ENCODE measurements at regions not wholly inside any gene's neighbourhood (a gene's known extent, or its start where the extent isn't known, plus 50 kb on each side); places are given as distances from the start of the nearest gene placed in this dataset.

DNA sequence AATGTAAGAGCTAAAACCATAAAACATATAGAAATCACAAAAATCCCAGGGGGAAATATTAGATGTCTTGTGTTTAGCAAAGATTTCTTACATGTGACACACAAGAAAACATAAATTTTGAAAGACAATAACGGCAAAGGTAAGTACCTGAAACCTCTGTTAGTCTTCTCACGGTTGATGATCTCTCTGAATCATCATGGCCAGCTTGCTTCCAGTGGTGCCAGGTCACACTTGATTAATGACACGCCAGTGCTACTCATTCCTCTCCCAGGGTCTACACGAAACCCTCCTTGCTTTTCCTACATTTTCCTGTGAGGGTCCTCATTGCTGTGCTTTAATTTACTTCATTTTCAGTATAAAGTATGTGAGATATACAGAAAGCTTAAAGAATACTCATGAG, 114.4 kb upstream of the PARP11 start:
- DNase-seq: no peak

DNA sequence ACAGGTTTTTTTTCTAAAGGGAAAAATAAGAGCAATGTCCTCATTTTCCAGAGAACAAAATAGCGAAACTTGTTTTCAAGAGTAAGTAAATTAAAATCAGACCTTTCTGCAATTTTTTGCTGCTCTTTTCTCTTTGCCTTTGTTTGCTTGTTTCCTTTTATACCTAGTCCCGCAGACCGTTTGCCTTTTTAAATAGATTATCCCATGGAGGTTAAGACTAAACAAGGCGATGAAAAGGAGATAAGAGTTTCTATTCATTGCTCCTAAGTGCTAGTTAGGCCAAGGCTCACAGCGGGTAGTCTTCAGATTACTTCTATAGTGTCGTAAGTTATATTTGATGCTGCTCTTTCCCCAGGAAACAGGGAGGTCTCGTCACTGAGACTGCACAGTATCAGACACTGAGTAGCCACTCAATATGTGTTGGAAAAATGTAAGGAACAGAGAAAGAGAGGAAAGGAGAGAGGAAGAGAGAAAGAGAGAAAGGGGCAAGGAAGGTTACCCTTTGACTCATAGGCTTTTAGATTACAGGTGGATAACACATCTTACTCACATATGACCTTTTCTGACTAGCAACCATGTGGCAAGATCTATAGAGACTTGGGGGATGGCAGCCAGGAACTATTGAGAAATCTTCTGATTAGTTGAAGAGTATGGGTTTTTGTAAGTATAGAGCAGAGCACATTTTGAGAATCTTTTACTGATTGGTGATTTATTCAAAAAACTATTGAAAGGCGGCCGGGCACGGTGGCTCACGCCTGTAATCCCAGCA, 107.5 kb upstream of the PARP11 start:
- no peak for DNase-seq

DNA sequence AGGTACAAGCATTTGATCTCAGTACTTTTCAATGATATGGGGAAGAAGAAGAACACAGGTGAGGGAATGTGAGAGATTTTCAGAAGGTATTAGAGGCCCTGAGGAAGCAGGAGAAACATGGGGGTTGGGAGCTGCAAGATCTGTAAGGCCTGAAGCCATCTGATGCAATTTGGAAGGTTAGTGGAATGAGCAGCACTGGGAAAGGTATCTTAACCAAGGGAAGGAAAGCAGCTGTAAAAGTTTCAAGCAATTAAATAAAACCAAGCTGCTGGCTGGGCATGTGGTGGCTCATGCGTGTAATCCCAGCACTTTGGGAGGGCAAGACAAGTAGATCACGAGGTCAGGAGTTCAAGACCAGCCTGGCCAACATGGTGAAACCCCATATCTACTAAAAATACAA, 104.4 kb upstream of the PARP11 start:
- no peak for DNase-seq

DNA sequence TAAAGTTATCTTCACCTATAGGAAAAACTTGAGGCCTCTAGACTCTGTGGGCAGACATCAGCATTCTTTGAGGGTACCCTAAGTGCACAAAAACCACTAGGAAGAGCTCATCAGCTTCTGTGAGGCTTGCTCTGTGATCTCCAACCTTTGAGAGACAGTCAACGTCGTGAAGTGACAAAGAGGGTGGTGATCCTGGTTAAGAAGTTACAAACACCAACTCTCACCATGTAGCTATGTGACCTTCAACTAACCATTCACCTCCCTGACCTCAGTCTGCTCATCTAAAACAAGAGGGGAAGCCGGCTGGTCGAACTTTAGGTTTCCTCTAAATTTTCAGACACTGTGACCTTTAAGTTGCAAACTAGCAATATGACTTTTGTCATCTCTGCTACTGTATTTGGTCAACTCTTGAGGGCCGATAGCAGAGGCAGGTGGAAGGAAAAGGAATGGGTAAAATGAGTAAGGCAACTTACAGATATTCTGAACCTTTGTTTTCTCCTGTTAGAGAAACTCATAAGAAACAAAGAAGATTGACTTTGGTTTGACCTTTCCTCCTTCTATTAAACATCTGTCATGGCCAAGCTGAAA, 103.2 kb upstream of the PARP11 start:
- DNase-seq: no peak

DNA sequence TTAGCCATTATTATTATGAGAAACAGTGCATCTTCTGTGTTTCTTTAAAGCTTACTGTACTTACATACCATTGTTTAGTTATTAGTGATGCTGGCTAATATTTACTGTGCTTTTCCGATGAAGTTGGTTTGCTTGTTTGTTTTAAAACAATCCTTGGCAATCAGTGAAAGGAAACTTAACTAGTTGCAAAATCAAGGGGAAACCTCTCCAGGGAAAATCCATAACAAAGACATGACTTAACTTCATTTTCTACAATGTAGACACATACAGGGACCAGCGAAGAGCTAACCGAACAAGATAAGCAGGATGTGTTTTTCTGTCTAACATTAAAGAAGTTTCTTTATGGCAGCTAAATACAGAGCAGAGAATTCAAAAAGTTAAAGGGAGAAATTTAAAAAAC, 102.5 kb upstream of the PARP11 start:
- DNase-seq: no peak

DNA sequence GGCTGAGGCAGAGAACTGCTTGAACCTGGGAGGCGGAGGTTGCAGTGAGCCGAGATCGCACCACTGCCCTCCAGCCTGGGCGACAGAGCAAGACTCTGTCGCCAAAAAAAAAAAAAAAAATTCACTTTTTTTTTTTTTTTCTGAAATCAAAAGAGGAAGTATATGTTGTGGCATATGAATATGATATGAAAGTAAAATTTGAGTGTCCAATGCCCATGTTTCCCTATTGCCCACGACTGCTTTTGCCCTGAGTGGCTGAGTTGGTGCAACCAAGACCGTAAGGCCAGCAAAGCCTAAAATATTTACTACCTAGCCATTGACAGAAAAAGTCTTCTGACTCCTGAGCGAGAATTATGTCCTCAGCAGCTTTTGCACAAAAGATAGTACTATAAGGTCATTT, 101.7 kb upstream of the PARP11 start:
- no peak for DNase-seq

DNA sequence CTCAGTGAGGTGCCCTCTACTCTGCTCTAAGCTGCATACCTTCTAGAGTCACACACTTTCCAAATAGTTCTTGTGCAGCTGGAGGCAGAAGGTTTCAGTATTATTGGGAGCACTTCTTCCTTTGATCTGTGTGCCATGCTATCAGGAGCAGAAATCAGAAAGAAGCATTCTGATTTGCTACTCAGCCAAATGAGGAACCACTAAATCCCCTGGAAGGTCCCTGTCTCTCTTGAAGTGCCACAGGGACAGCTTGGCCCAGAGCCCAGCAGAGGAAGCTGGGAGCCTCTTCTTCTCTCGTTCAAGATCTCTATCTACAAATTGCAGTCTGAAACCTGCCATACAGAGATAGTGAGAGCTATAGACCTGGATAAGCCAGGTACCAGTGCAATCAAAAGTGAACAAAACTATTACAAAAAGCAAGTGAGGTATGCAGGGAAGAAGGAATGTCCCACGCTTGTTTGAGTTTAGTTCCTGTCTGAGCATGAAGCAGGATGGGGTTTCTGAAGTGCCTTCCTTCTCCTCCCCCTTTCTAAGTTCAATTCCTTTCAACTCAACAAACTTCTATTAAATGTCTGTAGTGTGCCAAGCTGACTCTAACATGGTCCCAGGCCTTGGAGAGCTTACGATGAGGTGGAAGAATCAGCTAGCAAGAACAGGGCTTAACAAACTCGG, 100.9 kb upstream of the PARP11 start:
- DNase-seq: no peak

DNA sequence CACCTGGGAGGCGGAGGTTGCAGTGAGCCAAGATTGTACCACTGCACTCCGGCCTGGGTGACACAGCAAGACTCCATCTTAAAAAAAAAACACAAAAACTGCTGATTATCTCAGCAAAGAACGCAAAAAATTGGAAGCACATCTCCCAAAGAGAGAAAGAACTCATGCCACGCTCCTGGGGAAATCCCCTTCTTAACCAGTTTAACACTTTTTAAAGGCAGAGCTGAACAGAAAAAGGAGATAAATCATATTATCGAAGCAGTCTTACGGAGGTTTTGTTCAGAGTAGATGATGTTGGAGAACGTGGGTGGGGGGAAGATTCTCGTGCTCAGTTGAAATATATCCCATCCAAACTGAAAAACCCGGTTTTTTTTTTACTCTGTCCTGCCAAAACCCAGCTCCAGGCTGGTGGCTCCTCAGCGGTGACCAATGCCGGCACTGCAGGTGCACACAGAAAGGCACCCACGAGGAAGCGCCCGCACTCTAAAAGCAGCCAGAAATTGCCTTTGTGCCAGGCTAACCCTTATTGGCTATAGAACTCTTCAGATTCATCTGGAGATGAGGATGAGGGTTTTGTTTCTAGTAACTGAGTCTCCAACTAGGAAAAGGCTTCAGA, 100.2 kb upstream of the PARP11 start:
- peak; percentile 27 for DNase-seq

DNA sequence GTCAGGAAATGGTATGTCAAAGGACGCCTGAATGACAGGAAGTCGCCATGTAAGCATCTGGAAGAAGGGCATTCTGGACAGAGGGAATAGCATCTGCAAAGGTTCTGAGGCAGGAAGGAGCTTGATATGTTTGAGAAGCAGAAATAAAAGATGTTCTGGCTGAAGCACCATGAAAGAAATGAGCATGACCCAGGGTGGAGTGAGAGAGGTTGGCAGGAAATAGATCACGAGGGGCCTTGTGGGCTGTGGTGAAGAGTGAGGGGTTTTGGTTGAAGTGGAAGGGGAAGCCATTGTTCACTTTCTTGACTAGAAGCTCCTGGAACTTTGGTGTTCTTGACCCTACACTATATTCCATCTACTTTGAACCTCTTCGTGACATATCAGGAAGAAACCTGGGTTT, 99.4 kb upstream of the PARP11 start:
- DNase-seq: no peak

DNA sequence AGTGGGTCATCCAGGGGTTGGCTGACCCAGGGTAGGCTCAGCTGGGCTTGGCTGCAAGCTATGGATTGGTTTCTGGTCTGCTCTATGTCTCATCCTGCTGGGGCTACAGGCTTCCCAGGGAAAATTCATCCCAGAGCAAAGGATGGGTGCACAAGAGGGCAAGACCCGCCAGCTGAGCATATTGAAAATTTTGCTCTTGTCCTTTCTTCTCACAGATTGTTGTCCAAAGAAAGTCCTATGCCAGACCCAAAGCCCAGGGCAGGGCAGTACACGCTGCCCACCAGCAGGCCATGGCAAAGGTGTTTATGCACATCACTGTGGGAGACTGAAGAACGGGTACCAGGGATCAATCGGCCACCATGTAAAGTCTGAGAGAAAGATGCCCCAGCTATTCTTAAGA, 95.3 kb upstream of the PARP11 start:
- no peak for DNase-seq

DNA sequence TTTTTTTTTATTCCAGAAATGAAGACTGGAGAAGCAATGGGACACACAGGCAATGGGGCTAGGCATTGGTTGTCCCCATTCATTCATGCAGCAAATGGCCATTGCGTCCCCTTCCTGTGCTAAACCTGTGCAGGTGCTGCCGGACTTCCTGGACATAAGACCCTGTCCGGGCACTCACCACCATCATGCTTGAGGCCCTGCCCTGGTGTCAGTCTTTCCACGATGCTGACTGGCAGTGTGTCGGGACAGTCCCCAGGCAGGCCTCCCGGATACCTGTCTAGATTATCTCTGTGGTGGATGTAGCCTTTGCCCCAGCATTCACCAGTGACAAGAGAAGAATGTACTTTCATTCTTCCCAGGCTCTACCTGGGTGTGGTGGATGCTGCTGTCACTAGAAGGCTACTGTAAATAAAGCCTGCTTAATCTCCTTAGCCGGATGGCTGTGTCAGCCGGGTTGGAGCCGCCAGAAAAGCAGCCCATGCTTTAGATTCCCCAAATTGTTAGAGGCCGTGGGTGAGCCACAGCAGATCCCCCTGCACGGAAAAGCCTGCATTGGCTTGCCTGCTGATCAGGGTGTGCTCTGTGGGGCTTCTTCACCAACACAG, 94.5 kb upstream of the PARP11 start:
- DNase-seq: no peak

DNA sequence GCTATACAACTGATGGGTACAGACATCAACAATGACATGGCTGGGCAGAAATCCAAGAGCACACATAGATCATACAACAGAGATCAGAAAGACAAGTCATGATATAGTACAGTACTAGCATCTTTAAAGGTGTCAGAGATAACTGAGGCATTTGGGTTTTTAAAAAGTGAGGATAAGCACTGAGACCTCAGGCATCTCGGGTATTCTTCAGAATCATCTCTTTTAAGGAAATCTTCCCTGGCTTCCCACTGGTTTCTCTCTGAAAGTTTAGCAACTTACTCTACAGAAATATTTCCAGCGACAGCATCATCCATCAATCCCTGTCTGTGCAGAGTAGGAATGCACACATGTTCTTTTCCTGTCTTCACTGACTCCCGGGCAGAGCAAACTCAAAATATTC, 93.2 kb upstream of the PARP11 start:
- no peak for DNase-seq

DNA sequence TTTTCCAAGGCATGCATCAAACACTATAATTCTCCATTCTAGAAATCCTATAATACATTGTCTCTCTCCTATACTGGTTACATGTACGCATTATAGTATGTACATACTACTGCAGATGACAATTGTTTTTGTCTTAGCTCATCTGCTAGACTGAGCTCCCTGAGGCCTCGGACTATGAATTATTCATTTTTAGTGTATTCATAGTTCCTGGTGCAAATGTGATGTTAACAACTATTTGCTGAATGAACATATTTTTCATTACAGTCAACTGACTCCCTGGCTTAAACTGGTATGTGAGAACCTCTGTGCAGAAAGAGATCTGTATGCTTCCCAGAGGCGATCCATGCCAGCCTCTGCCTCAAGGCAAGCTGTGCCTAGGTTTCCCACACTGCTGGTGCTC, 91.8 kb upstream of the PARP11 start:
- no peak for DNase-seq

DNA sequence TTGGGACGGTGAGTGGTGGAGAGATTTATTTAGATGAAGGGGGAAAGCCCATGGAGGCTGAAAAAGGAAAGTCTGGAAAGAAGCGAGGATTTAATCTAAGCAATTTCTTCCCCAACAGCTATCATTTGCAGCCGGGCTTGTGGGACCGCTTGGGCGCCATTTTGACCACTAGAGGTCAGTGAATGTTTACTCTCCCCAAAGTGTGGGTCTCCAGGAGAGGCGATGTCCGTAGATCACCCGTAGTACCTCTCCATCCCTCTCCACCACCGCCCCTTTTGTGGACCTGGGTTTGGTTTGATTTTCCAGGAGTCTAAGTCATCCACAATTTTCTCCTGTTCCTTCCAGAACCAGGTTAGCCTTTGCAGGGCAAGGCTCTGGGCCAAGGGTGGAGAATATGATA, 91.2 kb upstream of the PARP11 start:
- no peak for DNase-seq

DNA sequence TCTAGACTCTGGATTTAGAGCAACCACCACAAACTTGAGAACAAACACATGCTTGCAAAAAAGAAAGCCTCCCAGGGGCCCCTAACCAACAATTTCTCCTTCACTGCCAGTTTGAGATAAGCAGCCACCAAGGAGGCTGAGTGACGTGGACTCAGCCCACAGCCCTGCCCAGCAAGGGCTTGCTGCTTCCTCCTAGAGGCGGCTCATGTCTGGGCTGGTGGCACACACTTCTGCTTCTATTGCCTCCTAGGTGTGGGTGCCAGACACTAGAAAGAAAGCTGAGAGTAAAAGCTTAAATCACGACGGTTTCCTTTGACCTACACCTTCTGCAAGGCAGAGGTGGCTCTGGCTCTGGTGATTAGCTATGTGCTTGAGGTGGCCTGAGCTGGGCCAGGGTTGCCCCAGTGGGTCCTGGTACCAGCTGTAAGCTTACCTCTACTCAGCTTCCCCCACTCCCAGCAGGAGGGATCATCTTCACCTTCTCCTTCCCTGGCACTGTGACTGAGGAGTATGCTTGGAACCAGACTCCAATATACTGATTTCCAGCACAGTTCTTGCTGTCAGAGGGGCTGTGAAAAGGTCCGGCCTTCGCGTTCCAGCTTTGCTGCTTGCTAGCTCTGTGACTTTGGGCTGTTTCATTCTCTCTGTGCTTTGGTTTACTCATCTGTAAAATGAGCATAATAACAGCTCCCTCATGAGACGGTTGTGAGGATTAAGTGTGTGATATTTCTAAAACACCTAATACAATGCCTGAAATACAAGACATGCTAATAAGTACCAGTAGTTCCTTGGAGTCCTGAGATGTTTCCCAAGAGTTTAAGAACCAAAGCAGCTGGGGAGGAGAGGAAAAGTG, 89.7 kb upstream of the PARP11 start:
- DNase-seq: peak; percentile 60

DNA sequence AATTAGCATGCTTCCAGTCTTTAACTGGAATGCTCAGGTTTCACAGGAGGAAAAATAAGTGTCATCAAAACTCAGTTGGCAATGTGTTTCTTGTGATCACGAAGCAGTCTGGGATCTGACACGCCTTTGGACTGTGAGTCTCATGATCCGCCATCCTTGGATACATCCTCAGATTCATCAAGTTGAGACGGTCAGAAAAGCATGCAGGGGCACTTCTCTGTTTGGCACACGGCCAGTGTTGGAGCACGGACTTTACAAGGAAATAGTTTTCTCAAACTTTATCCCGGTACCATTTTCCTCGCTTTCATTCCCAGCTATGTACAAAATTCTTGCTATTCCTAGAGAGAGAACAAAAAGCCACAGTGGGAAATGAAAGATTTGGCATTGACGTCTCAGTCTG, 88.4 kb upstream of the PARP11 start:
- no peak for DNase-seq

DNA sequence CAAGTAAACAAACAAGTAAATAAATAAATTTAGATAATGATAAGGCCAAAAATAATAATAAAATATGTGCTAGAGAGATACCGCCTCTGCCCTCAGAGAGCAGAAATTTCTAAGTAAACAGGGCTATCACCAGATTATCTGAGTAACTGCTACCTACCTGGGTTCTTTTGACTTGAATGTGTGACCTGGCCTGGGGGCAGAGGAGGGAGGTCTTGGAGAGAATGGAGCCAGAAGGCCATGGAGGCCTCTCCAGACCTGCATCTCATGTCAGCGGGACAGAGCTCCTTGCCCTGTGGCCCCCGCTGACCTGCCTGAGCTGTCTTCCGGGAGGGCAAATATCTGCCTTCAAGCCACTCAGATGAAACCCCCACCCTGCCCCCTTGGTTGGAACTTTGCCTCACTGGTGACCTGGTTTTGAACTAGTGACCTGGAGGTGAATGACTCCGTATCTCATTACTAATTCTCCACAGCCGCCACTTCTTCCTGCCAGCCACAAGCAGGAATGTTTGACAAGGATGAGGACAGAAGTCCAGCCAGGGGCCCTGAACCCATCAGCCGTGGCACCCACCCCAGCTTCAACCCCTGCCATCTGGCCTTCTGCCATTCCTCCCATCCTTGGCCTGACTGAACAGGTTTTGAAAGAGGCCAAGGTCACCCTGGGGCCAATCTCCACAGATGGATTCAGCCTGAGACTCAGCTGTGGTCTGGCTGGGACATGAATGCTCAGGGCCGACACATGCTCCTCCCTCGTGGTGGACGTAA, 86.8 kb upstream of the PARP11 start:
- no peak for DNase-seq

DNA sequence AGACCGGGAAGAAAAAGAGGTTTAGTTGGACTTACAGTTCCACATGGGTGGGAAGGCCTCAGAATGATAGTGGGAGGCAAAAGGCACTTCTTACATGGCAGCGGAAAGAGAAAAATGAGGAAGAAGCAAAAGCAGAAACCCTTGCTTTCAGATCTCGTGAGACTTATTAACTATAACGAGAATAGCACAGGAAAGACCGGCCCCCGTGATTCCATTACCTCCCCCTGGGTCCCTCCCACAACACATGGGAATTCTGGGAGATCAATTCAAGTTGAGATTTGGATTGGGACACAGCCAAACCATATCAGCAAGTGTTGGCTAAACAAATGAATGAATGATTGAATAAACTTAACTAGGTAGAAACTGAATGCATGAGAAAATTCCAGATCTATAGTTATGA, 85.3 kb upstream of the PARP11 start:
- DNase-seq: no peak

DNA sequence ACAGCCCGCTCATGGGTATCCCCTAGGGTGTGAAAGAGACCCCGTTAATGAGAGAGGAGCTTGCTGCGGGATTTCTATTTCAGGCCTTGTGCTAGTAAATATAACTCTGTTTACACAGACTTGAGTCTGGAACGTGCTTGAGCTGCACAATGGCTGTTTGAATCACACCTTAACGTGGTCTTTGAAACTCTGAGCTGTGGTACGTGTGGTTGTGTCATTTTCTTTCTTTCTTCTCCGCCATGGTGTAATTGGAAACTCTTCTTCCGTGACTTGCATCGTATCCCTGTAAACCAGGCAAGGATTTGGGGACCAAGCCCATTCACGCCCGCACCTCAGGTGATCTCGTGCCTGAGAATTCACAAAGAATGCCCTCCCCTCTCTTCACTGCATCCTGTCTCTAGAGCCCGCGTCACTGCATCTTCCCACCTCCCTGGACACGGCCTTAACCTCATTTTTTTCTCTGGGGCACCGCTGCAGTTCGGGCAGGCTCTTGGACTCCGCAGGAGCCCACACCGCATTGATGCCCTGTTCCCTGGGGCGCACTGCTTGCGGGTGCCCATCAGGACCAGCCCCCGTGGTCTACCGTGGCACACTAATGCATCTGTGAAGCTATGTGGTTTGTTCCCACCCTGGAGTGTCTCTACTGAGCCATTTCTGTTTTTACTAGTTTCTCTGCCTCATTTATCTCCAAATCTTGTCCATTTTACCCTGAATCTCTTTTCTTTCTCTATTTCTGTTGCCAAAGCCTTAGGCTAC, 78.4 kb upstream of the PARP11 start:
- no peak for DNase-seq

DNA sequence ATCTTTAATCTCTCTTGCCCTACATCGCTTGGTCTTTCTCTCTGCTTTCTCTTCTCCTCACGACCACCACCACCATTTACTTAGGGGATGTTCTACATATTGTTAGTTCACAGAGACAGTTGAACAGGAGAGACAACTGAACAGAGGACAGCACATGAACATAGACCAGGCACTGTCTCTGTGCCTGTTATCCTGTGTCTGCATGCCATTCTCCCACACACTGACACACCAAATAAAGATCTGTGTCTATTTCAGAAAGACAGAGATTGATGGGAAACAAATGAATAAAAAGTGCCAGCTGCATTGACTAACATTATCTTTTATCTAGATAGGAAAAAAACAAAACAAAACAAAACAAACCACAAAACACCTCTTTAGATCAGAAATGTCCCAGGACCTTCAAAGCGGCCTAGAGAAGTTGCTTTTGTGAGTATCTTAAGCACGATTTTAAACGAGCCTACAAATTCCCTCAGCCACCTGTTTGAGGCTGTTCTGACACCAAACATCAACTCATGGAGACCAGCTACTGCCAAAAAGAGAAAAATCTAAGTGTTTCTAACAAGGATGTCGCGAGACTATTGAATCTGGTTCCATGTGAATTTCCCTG, 77.6 kb upstream of the PARP11 start:
- no peak for DNase-seq

DNA sequence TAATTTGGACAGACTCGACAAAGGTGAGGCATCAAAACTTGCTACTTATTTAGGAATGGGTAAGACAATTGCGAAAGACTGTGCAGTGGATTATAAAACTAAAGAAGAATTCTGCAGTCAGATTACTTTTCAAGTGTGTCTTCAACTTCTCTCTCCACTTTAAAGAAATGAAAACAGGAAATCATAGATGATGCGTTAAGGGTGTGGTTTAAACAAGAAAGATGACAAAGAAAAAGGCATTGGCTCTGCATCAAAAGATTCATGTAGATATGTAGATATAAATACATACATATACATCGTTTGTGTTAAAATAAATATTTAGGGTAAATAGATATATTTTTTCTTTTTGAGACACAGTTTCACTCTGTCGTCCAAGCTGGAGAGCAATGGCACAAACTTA, 74.6 kb upstream of the PARP11 start:
- DNase-seq: no peak

All from activated naive CD4-positive, alpha-beta T cell treated with anti-CD3 and anti-CD28 coated beads, Interleukin-2, amount 50 U/mL, for 16 hours (primary cell).